ENCODE measurements at regions not wholly inside any gene's neighbourhood (a gene's known extent, or its start where the extent isn't known, plus 50 kb on each side); places are given as distances from the start of the nearest gene placed in this dataset.

DNA sequence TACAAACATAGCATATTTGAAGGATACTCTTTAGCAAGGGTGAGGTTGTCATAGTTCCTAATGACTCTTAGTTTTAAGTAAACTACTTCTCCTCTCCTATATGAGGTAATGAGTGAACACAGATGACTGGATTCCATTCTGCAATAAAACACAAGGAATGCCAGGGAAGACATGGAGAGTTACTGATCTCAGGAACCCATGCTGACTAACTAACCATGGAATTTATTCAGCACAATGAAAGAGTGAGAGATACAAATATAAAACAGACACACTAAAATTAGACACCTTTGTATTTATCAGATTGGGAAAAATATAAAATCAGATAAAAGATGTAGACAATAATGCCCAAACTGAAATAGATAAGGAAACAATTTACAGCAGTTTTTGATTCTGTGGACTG, 1525.9 kb upstream of the SLC10A2 start:
- no peak for DNase-seq (ENCODE audit: low spot score in 2 of 2)
- intact Hi-C loops (cut with DNase I; ENCODE audit: low total_unique reads) = no loop called here
- no peak for TF ChIP-seq CTCF (IDR thresholded peaks at IDR 0.05)
- no peak for TF ChIP-seq POLR2A (IDR thresholded peaks at IDR 0.05)
- H3K4me3 ChIP-seq (ENCODE audit: low read depth, poor library complexity, severe bottlenecking) = no peak overlapping the region

GRCh38 chr13:104586051-104586746, 1520.0 kb upstream of the SLC10A2 start:
- TF ChIP-seq POLR2A (IDR thresholded peaks at IDR 0.05) (no peak), CTCF (IDR thresholded peaks at IDR 0.05) (no peak)
- 55 to 63% methylated on average over 11 of the region's 11 CpGs for WGBS, 2 donors
- H3K4me3 ChIP-seq (ENCODE audit: low read depth, poor library complexity, severe bottlenecking) = no peak overlapping the region
- no peak for DNase-seq (ENCODE audit: low spot score in 2 of 2)
- intact Hi-C loops (cut with DNase I; ENCODE audit: low total_unique reads) = no loop called here

- no peak for DNase-seq (ENCODE audit: low spot score in 2 of 2)
- no peak overlapping the region for H3K4me3 ChIP-seq (ENCODE audit: low read depth, poor library complexity, severe bottlenecking)
- intact Hi-C loops (cut with DNase I; ENCODE audit: low total_unique reads) = no loop called here
- 84 to 90% methylated on average over 1 of the region's 1 CpG for WGBS, 2 donors
- no peak for TF ChIP-seq POLR2A (IDR thresholded peaks at IDR 0.05)
Observed at GRCh38 chr13:104584481-104584880, 1518.3 kb upstream of the SLC10A2 start.

GRCh38 chr13:104580931-104581330, 1514.7 kb upstream of the SLC10A2 start:
- 88 to 93% methylated on average over 2 of the region's 2 CpGs for WGBS, 2 donors
- TF ChIP-seq POLR2A (IDR thresholded peaks at IDR 0.05) = no peak
- TF ChIP-seq CTCF (IDR thresholded peaks at IDR 0.05) = no peak
- no peak overlapping the region for H3K4me3 ChIP-seq (ENCODE audit: low read depth, poor library complexity, severe bottlenecking)
- intact Hi-C loops (cut with DNase I; ENCODE audit: low total_unique reads) = no loop called here
- DNase-seq (ENCODE audit: low spot score in 2 of 2) = no peak

DNA sequence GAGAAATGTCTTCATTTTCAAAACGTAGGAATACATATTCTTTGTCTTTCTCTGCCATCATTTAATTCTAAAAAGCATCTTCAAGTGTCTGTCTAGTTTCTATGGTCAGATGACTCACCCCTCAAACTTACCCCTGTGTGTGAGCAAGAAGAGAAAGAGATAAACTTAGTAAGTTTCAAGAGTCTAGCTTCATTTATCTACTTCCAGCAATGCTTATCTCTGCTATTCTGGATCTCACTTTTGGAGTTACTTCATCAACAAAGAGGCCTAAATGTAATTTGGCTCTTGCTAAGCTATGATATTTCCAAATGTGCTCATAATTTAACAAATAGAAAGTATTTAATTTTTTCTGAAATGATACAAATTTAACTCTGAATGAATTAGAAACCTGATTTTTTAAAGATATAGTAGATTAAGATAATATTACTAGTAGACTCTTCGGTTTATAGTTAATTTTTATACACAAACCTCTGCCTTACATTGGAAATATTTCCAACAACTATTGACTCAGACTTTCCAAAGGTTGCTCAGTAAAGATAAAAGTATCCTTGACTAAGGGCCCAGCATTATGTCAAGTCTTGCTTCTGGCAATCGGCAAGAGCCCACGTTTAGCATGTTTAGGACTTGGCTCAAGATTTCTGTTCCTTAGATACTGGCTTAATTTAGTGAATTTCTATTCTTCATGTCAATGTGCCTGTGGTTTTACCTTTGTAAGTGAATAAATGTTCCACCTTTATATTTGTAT, 1511.0 kb upstream of the SLC10A2 start:
- no peak for DNase-seq (ENCODE audit: low spot score in 2 of 2)
- 51 to 61% methylated on average over 4 of the region's 4 CpGs for WGBS, 2 donors
- intact Hi-C loops (cut with DNase I; ENCODE audit: low total_unique reads) = no loop called here
- TF ChIP-seq CTCF (IDR thresholded peaks at IDR 0.05) (no peak), POLR2A (IDR thresholded peaks at IDR 0.05) (no peak)
- H3K4me3 ChIP-seq (ENCODE audit: low read depth, poor library complexity, severe bottlenecking) = no peak overlapping the region

GRCh38 chr13:104571893-104572229, 1505.6 kb upstream of the SLC10A2 start:
- intact Hi-C loops (cut with DNase I; ENCODE audit: low total_unique reads) = no loop called here
- no peak overlapping the region for H3K4me3 ChIP-seq (ENCODE audit: low read depth, poor library complexity, severe bottlenecking)
- 35 to 39% methylated on average over 2 of the region's 2 CpGs for WGBS, 2 donors
- TF ChIP-seq CTCF (IDR thresholded peaks at IDR 0.05) (no peak), POLR2A (IDR thresholded peaks at IDR 0.05) (no peak)
- no peak for DNase-seq (ENCODE audit: low spot score in 2 of 2)

All from lower leg skin (tissue), 4 donors.